D721Med (cell line): ENCODE measurements at regions not wholly inside any gene's neighbourhood (a gene's known extent, or its start where the extent isn't known, plus 50 kb on each side); places are given as distances from the start of the nearest gene placed in this dataset.
"Not testable (repeated sequence)": the region's sequence is repeated elsewhere in the genome, so short reads cannot be mapped to it uniquely, and the experiment has no call there.

ENCODE experiments used
- DNase-seq: peaks from one replicate; pipeline ENCODE4 v3.0.0; 2011; ENCODE audit warnings: low spot score; ENCODE audit not compliant: insufficient read length
- FAIRE-seq: peaks from 2 replicates; lab custom pipeline; 2011; peaks lifted over from hg19 to GRCh38; lab: Jason Lieb, UNC
- CTCF ChIP-seq: IDR thresholded peaks from 2 replicates; pipeline ENCODE4 v1.5.1; 2012; ENCODE audit warnings: mild to moderate bottlenecking, control low read depth; ENCODE audit not compliant: insufficient read depth; ENCODE audit errors: missing control alignments

DNA sequence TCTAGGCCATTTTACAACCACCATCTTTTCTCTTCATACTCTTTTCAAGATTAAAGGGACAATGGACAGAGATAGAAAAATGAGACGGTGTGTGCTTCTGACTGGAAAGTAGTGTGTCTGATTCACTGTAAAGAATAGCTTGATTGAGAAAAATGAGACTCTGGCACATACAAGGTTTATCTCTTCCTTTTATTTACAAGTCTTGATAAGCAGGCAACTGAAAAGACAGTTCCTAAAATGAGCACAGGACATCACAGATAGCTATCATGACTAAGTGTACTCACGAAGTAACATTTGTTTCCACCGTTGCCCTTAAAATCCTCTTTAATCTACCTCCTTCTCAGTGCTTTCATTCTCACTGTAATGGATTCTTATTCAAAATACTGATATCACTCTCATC is 383.0 kb downstream of the TBC1D32 start:
- no peak for TF ChIP-seq CTCF
- DNase-seq (no peak), FAIRE-seq (no peak)

GRCh38 chr6:120947111-120947510 is 387.2 kb downstream of the TBC1D32 start:
- FAIRE-seq (no peak), DNase-seq (no peak)
- no peak for TF ChIP-seq CTCF

DNA sequence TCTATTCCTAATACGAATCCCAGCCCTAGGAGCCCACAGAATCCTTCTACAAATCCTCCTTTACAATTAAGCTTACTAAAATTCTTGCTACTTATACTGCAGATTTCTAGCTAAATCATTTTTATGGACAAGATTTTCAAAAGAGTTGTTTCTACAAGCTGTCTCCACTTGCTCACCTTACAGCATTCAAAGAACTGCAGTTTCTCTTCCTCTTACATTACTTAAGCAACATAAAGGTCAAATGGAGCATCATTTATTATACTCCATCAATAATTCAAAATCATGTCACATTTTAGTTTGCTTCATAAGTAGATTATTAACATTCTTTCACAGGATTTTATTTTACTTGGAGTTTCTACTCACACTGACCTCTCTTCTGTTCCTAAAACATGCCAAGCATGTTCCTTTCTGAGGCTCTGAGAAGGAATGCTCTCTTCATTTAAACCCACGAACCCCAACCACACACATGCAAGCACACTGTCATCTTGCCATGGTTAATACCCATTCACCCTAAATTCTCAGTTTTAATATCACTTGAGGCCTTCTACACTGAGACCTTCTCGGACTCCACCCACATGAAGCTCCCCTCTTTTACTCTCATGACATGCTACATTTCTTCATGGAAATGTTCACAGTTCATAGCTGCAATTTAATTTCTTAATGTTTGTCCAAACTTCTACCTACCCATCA is 388.2 kb downstream of the TBC1D32 start:
- TF ChIP-seq CTCF: no peak
- DNase-seq: no peak
- no peak for FAIRE-seq

DNA sequence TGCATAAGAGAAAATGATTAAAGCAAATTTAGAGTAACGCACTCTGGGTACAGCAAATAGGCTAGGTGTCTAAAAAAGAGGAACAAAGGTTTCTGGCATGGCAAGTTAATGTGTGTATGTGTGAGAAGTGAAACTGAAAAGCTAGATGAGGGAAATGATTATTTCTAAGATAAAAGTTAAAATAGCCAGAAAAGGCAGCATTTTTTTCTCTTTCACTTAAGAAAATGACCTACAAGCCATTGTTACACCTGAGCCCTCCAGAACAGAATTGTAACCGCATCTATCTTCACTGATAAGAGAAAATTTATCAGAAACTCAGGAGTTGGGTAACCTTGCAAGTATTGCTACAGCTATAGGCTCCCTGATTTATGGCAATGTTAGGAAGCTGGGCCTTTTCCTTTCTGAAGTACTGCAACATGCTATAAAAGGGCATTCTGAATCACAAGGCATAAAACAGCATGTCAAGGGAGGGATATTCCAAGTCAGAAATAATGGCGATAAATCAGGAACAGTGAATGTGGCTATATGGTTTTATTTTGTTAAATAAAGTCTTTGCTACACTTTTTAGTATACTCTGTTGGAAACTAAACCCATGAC is 395.3 kb downstream of the TBC1D32 start:
- DNase-seq (no peak), FAIRE-seq (no peak)
- no peak for TF ChIP-seq CTCF

- FAIRE-seq (no peak), DNase-seq (no peak)
- TF ChIP-seq CTCF: no peak
Observed at GRCh38 chr6:120938164-120938875, 396.0 kb downstream of the TBC1D32 start.

DNA sequence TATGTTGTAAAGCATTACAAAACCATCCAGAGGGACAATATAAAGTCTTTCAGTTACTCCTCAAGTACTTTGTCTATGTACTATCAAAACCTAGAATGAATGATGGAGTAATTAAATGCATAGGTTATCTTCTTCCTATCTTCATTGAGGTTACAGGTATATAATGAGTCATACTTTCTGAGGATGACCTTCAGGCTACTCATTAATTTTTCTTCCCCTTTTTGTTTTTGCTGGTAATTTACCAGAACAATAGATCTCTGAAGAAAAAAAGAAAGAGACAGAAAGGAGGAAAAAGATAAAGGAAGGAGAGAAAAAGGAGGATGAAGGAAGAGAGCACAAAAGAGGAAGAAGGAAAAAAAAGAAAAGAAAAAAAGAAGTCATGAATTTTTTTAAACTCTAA is 398.4 kb downstream of the TBC1D32 start:
- no peak for TF ChIP-seq CTCF
- DNase-seq (no peak), FAIRE-seq (no peak)

DNA sequence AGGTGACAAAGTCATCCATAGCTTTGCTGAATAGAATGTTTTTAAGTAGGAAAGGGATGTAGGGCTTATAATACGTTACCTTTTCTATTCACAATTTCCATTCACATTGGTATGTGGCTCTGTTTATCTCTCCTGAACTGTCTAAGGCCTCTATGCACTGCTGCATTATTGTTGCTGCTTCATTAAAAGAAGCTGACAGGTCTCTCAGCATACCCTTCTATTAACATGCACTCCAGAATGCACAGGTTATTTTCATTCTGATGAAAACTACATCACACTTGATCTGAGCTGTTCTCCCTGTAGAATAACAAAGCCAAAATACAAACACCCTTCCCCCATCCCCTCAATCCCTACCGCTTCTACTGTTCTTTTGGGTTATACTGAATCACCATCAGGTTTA is 399.3 kb downstream of the TBC1D32 start:
- DNase-seq (no peak), FAIRE-seq (no peak)
- no peak for TF ChIP-seq CTCF

- not testable (repeated sequence) for FAIRE-seq, DNase-seq
Observed at GRCh38 chr6:120931520-120932180, 402.6 kb downstream of the TBC1D32 start.

DNA sequence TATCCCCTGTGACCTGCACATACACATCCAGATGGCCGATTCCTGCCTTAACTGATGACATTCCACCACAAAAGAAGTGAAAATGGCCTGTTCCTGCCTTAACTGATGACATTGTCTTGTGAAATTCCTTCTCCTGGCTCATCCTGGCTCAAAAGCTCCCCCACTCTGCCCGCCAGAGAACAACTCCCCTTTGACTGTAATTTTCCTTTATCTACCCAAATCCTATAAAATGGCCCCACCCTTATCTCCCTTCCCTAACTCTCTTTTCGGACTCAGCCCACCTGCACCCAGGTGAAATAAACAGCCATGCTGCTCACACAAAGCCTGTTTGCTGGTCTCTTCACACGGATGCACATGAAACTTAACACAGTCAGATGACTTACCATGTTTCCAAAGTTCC is 403.8 kb downstream of the TBC1D32 start:
- DNase-seq, FAIRE-seq: not testable (repeated sequence)
